ENCODE measurements at regions not wholly inside any gene's neighbourhood (a gene's known extent, or its start where the extent isn't known, plus 50 kb on each side); places are given as distances from the start of the nearest gene placed in this dataset.

GRCh38 chr13:68608147-68608546 lies 1378.0 kb upstream of the PCDH9 start:
- no peak for DNase-seq
- Histone ChIP-seq H3K27ac (no peak overlapping the region), H3K4me2 (ENCODE audit: unreplicated experiment) (no peak overlapping the region), H3F3A (ENCODE audit: insufficient read depth) (no peaks in the 10 kb centered on the region), H3K4me3 (no peak overlapping the region), H3K4me1 (ENCODE audit: insufficient read depth) (no peaks in the 10 kb centered on the region), H3K9ac (no peak overlapping the region), H3K79me2 (ENCODE audit: insufficient read depth) (no peaks in the 10 kb centered on the region), H3K36me3 (ENCODE audit: low read depth) (no peaks in the 10 kb centered on the region), H4K20me1 (ENCODE audit: insufficient read depth) (no peaks in the 10 kb centered on the region), H3K9me3 (ENCODE audit: low read depth) (peaks cover 4% of the 10 kb centered on the region), H3K9me2 (ENCODE audit: insufficient read depth) (no peaks in the 10 kb centered on the region), H2AFZ (no peak overlapping the region), H3K27me3 (replicated peaks; ENCODE audit: insufficient read depth) (no peaks in the 10 kb centered on the region)
- in situ Hi-C loops (cut with MboI): no loop called here
- TF ChIP-seq EZH2phosphoT487 (IDR thresholded peaks at IDR 0.05; ENCODE audit: insufficient read depth, low read depth) (no peak), EZH2 (IDR thresholded peaks at IDR 0.05; ENCODE audit: insufficient read depth, poor library complexity, severe bottlenecking) (no peak)

GRCh38 chr13:68597641-68598040 lies 1367.5 kb upstream of the PCDH9 start:
- Histone ChIP-seq H3K27ac (no peak overlapping the region), H3K27me3 (replicated peaks; ENCODE audit: insufficient read depth) (no peaks in the 10 kb centered on the region), H3K9me3 (ENCODE audit: low read depth) (no peaks in the 10 kb centered on the region), H3K79me2 (ENCODE audit: insufficient read depth) (no peaks in the 10 kb centered on the region), H4K20me1 (ENCODE audit: insufficient read depth) (no peaks in the 10 kb centered on the region), H3K9ac (no peak overlapping the region), H2AFZ (no peak overlapping the region), H3K4me1 (ENCODE audit: insufficient read depth) (no peaks in the 10 kb centered on the region), H3K9me2 (ENCODE audit: insufficient read depth) (no peaks in the 10 kb centered on the region), H3K36me3 (ENCODE audit: low read depth) (no peaks in the 10 kb centered on the region), H3K4me3 (no peak overlapping the region), H3F3A (ENCODE audit: insufficient read depth) (no peaks in the 10 kb centered on the region), H3K4me2 (ENCODE audit: unreplicated experiment) (no peak overlapping the region)
- TF ChIP-seq EZH2phosphoT487 (IDR thresholded peaks at IDR 0.05; ENCODE audit: insufficient read depth, low read depth) (no peak), EZH2 (IDR thresholded peaks at IDR 0.05; ENCODE audit: insufficient read depth, poor library complexity, severe bottlenecking) (no peak)
- DNase-seq: no peak
- in situ Hi-C loops (cut with MboI): no loop called here

GRCh38 chr13:68588623-68589022 lies 1358.5 kb upstream of the PCDH9 start:
- H3K9me2 ChIP-seq (ENCODE audit: insufficient read depth): no peaks in the 10 kb centered on the region
- H3K27ac ChIP-seq: no peak overlapping the region
- no peaks in the 10 kb centered on the region for H3K79me2 ChIP-seq (ENCODE audit: insufficient read depth)
- no peak overlapping the region for H3K4me3 ChIP-seq
- no peaks in the 10 kb centered on the region for H4K20me1 ChIP-seq (ENCODE audit: insufficient read depth)
- H2AFZ ChIP-seq: no peak overlapping the region
- no peak overlapping the region for H3K4me2 ChIP-seq (ENCODE audit: unreplicated experiment)
- no peaks in the 10 kb centered on the region for H3K27me3 ChIP-seq (replicated peaks; ENCODE audit: insufficient read depth)
- in situ Hi-C loops (cut with MboI): no loop called here
- no peaks in the 10 kb centered on the region for H3K4me1 ChIP-seq (ENCODE audit: insufficient read depth)
- TF ChIP-seq EZH2phosphoT487 (IDR thresholded peaks at IDR 0.05; ENCODE audit: insufficient read depth, low read depth): no peak
- TF ChIP-seq EZH2 (IDR thresholded peaks at IDR 0.05; ENCODE audit: insufficient read depth, poor library complexity, severe bottlenecking): no peak
- H3K9me3 ChIP-seq (ENCODE audit: low read depth): no peaks in the 10 kb centered on the region
- WGBS, 2 experiments (ENCODE audit: low coverage in 1 of 2, low lambda C conversion rate in 2 of 2, missing lambda C conversion rate in 2 of 2): 7 to 10% methylated on average over 4 of the region's 4 CpGs
- no peaks in the 10 kb centered on the region for H3F3A ChIP-seq (ENCODE audit: insufficient read depth)
- H3K36me3 ChIP-seq (ENCODE audit: low read depth): no peaks in the 10 kb centered on the region
- H3K9ac ChIP-seq: no peak overlapping the region
- no peak for DNase-seq

DNA sequence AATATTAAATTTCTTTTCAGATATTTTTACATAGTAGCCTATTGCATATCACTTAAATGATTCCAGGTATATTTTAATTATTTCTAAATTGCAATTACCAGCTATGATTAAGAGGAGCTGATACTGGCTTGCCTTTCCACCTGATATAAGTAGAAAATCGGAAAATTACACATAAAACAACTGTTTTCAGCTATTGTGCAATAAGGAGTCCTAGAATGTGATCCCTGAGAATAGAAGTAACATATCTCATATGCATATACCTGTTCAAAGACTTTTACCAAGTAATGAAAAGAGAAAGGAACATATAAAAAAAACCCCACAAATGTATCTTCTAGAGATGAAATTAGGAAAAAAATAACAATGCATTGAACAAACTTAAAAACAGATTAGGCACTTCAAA lies 1354.6 kb upstream of the PCDH9 start:
- no peaks in the 10 kb centered on the region for H4K20me1 ChIP-seq (ENCODE audit: insufficient read depth)
- TF ChIP-seq EZH2 (IDR thresholded peaks at IDR 0.05; ENCODE audit: insufficient read depth, poor library complexity, severe bottlenecking): no peak
- H3K4me3 ChIP-seq: no peak overlapping the region
- no peaks in the 10 kb centered on the region for H3K4me1 ChIP-seq (ENCODE audit: insufficient read depth)
- in situ Hi-C loops (cut with MboI): no loop called here
- H3K27me3 ChIP-seq (replicated peaks; ENCODE audit: insufficient read depth): no peaks in the 10 kb centered on the region
- no peak for DNase-seq
- WGBS, 2 experiments (ENCODE audit: low coverage in 1 of 2, low lambda C conversion rate in 2 of 2, missing lambda C conversion rate in 2 of 2): 0% methylated on average over 1 of the region's 1 CpG
- H3K9ac ChIP-seq: no peak overlapping the region
- H3K4me2 ChIP-seq (ENCODE audit: unreplicated experiment): no peak overlapping the region
- H3F3A ChIP-seq (ENCODE audit: insufficient read depth): no peaks in the 10 kb centered on the region
- H3K36me3 ChIP-seq (ENCODE audit: low read depth): no peaks in the 10 kb centered on the region
- no peaks in the 10 kb centered on the region for H3K9me3 ChIP-seq (ENCODE audit: low read depth)
- no peak overlapping the region for H2AFZ ChIP-seq
- H3K79me2 ChIP-seq (ENCODE audit: insufficient read depth): no peaks in the 10 kb centered on the region
- no peak overlapping the region for H3K27ac ChIP-seq
- no peaks in the 10 kb centered on the region for H3K9me2 ChIP-seq (ENCODE audit: insufficient read depth)

DNA sequence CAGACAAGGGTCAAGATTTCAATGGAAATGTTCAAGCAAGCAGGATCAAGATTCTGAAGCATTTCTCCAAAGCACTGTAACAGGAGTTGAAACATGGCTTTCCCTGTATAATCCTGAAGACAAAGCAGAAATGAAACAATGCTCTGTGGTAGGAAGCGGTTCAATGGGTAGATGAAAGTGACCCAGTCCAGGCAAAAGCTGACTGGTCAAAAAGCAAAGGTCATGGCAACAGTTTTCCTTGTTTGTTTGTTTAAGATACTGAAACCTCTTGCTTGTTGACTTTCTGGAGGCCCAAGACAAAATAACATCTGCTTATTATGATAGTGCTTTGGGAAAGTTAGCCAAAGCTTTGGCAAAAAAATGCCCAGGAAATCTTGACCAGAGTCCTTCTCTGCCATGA lies 1343.9 kb upstream of the PCDH9 start:
- no peaks in the 10 kb centered on the region for H3K4me1 ChIP-seq (ENCODE audit: insufficient read depth)
- no peak overlapping the region for H3K9ac ChIP-seq
- no peak overlapping the region for H3K27ac ChIP-seq
- no peaks in the 10 kb centered on the region for H3K79me2 ChIP-seq (ENCODE audit: insufficient read depth)
- in situ Hi-C loops (cut with MboI): no loop called here
- H3F3A ChIP-seq (ENCODE audit: insufficient read depth): no peaks in the 10 kb centered on the region
- H3K9me3 ChIP-seq (ENCODE audit: low read depth): no peaks in the 10 kb centered on the region
- no peaks in the 10 kb centered on the region for H3K27me3 ChIP-seq (replicated peaks; ENCODE audit: insufficient read depth)
- no peak overlapping the region for H3K4me2 ChIP-seq (ENCODE audit: unreplicated experiment)
- no peaks in the 10 kb centered on the region for H3K9me2 ChIP-seq (ENCODE audit: insufficient read depth)
- 13 to 27% methylated on average over 1 of the region's 1 CpG for WGBS, 2 experiments (ENCODE audit: low coverage in 1 of 2, low lambda C conversion rate in 2 of 2, missing lambda C conversion rate in 2 of 2)
- no peaks in the 10 kb centered on the region for H3K36me3 ChIP-seq (ENCODE audit: low read depth)
- no peak overlapping the region for H3K4me3 ChIP-seq
- DNase-seq: no peak
- H4K20me1 ChIP-seq (ENCODE audit: insufficient read depth): no peaks in the 10 kb centered on the region
- TF ChIP-seq EZH2phosphoT487 (IDR thresholded peaks at IDR 0.05; ENCODE audit: insufficient read depth, low read depth): no peak
- no peak overlapping the region for H2AFZ ChIP-seq

Data from GM23248 (cell line).